Femur (tissue), 1 donor: ENCODE measurements at regions not wholly inside any gene's neighbourhood (a gene's known extent, or its start where the extent isn't known, plus 50 kb on each side); places are given as distances from the start of the nearest gene placed in this dataset.
A peak's percentile ranks its signal among the peaks of the same experiment; 100 is the strongest.
"Not testable (repeated sequence)": the region's sequence is repeated elsewhere in the genome, so short reads cannot be mapped to it uniquely, and the experiment has no call there.

ENCODE experiments used
- DNase-seq: peaks from one replicate; pipeline ENCODE4 v3.0.0-alpha.2; 2017

GRCh38 chr20:40860487-40860902, 168.1 kb upstream of the TOP1 start:
- no peak for DNase-seq

DNA sequence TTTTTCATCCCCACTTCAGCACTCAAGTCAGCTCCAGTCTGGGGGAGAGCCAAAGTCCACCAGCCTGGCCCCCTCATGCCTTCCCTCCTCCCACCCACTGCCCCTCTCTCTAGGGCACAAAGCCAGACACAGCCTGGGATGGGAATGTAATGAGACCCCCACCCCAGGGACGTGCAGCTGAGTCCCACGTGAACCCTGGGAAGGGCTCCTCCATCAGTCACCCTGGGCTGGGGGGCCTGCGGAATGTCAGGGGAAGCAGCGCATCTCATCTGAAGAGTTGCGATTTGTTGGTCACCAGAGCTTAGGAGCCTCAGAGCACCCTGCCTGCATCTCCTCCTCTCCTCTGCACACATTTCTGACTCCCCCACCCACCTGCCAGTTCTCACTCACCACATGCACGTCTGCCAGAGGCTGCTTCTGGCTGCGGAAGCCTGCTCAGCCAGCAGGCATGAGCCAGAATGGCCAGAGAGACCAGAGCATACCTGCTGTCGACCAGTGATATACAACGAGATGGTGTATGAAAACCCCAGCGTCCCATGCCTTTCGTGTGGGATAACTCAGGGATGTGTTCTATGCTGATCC, 167.1 kb upstream of the TOP1 start:
- DNase-seq = no peak

DNA sequence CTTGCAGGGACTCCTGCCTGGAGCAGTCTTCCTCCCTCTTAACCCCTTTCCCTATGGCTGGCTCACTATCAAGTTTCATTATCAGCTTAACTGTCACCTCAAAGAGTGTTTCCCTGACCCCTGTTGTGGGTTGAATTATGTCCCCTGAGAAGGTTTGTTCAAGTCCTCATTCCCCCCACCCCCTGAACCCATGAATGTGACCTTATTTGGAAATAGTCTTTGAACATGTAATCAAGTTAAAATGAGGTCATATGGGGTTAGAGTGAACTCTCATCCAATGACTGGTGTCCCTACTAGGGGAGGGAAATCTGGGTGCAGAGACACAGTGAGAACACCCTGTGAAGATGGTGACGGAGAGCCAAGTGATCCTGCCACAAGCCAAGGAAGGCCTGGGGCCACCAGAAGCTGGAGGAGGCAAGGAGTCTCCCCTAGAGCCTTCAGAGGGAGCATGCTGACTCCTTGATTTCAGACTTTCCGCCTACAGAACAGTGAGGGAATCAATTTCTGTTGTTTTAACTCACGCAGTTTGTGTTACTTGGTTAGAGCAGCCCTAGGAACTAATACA, 165.2 kb upstream of the TOP1 start:
- DNase-seq = no peak

GRCh38 chr20:40864470-40864869, 164.2 kb upstream of the TOP1 start:
- DNase-seq = no peak

DNA sequence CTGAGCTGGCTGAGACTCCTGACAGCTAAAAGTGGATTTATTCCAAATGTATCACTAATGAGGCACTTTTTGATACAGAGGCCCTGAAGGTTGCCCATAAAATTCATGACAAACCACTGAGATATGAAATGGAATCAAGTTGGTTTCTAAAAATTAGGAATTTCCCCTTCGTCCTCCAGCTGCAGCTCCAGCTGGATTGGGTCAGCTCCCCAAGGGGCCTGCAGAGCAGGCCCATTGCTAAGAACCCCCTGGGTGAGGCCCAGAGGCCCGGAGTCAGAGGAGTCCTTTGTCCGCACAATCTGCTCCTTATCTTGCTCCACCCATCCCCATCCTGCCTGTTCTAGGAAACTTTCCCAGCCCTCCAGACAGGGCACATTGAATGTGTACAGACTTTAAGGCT, 163.5 kb upstream of the TOP1 start:
- DNase-seq = no peak

DNA sequence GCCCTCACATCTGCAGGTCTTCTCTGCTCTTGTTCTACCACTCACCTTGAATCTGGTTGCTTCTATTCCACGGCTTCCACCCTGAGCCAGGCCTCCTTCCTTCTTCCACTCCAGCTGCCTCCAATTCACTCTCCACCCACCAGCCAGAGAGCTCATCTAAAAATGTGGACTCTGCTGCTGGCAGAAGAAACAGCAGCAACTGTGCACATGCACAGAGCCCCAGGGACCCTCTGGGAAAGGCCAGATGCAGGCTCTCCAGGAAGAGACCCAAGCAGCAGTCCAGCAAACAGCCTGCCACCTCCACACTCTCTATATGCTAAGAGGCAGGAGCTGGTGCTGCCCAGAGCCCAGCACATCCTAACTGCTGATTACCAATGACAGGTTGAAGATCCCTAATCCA, 162.6 kb upstream of the TOP1 start:
- DNase-seq = peak; percentile 72

DNA sequence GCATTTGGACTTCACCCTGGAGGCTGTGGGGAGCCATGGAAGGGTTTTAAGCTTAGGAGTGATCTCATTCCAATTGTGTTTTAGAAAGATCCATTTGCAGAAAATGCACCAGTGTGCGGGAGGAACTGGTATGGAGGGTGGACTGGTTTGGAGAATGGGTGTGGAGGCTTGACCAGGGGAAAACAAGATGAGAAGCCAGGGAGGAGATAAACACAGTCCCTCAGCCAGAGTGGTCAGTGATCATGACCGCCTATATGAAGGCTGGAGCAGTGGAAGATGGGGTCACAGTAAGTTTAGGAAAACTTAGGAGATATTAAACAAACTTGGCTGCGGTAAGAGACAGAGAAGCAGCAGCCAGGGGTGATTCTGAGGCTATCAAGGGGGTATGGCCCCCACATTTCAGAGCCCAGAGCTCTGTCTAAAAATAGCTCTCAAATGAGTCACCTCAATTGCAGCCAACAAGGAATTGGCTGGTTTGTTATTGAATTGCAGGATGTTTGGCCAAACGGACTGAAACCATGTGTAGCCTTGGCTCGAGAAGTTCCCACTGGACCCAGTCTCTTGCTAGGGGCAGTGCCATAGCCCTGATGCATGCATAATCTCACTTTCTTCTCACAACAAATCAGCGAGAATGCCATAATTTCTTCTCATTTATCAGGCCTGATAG, 159.9 kb upstream of the TOP1 start:
- DNase-seq = peak; percentile 87

DNA sequence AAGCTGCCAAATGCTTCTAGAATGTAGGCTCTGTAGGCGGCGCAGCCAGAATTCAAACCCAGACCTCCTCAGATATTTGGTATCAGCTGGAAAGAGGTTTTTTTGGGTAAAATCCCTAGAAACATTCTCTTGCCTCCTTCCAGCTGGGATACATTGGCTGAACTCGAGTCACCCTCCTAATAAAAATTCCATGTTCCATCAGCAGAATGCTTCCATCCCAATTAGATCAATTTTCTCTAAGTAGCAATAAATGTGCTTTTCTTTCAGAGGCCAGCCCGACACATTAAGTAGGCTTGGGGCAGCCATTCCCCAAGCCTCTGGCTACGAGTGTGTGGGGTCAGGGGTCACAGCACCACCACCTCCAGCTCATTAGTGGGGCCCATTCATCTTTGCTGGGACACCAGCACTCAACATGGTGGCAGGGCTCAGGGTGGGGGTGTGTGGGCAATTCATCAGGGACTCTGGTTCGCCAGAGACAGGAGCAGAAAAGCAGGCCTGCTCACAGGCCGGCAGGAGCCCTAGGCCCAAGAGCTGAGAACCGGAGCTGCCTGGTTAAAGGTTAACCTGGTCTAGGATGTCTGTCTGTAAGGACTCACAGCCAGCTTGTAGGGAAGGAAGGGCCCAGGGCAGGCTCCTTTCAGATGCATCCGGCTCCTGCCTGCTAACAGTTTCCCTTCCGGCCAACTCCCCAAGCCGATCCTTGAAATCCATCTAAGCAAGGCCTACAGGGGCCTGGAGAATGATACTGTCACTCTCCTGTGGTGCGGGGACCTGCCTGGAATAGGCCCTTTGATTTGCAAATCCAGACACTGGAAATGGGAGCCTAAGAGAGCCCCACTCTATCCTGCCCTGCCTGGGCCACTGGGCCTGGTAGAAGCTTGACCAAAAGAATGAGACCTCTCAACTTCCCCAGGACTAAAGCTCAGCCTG, 159.1 kb upstream of the TOP1 start:
- no peak for DNase-seq

DNA sequence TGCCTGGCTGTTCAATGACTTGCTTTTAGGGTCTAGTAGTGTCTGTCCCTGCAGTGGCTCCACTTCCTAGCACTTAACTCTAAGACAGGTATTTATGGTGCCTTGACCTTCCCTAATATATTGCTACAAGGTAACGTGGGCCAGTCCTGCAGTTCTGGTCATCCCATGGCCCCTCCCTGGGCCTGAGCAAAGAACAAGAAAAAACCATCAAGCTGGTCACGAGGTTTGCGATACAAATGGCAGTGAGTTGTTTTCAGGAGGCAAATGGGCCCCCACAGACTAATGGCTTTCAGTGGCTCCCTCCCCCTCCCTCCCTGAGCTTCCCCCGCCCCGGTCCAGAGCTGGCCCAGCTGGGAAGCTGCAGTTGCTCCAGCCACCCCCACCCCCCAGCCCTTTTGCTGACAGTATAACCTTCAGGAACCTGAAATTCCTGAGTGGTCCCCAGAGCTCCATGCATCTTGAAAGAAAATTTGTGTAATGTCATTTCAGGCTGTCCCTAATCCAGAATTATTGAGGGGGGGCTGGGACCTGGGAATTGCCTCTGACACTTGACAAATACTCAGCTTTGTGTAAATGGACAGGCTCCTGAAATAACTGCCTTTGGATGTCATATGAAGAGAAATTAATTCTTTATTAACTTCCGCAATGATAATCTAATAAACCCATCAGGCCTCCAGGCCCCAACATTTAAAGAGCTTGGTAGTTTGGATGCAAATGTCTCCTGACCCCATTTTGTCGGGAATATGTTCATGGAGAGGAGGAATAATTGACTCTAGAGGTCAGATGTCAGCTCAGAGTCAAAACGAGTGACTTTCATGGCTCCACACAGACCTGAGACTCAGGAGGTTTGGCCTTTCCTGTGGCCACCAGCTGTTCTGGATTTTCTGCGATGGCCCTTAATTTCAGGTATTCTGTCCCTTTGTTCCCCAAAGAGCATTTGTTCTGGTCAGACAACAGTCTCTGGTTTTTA, 153.2 kb upstream of the TOP1 start:
- DNase-seq = no peak

GRCh38 chr20:40878099-40878498, 150.5 kb upstream of the TOP1 start:
- DNase-seq = not testable (repeated sequence)

DNA sequence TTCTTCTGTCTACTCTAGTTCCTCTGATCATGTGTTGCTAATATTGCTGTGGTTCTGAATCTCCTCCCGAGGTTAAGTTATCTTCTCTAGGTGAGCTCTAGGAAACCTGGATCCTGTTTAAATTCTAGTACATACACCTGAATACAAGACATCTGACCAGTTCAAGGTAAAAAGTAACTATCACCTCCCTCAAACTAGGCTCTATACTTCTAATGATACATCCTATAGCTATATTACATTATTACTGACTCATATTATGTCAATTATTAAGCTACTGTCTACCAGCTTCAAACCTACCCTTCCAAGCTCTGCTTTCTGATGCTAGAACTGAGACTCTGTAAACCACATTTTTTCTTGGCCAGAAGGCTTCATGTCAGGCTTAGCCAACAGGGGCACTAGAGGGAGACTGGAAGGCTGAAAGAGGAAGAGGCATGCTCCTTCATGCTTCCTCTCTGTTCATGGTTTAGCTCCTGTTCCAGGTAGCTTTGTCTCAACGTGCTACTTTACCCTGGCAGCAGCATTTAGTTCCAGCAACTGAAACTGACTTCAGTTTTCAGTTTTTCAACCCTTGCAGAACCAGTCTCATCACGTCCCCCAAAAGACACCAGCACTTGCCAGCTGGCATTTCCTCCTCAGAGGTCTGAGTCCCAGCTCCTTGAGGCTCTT, 148.4 kb upstream of the TOP1 start:
- DNase-seq = no peak

DNA sequence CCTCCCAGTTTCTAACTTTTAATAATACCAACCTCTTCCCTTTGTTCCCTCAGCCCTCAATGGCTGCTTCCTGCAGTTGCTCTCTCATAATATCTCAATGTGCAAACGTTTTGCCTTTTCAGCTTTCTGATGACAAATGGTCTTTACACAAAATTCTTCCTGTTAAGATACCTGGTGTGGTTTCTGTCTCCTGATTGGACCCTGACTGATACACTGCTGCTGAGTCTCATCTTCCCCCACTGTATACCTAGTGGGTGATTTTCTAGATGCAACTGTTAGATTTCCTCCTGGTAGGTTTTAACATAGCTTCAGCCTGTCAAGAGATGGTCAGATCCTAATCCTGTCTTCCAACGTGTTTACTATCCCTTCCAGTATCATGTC, 147.9 kb upstream of the TOP1 start:
- no peak for DNase-seq

DNA sequence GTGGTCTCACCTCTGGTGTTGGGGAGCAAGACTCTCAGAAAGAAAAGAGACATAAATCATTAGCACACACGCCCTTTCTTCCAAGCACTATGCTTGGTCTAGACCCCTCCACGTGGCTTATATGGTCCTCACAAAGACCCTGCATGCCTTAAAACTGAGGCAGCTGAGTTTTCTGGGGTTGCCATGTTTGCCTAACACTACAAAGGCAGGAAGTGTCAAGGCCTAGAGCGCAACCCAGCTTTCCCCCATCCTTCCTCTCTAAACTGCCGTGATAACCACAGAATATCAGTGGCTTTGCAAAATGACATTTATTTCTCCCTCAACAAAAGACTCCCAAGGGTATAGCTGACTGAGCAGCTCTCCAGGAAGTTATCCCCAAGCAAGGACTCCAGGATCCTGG, 146.5 kb upstream of the TOP1 start:
- no peak for DNase-seq

- DNase-seq = peak; percentile 35
These were observed 145.5 kb upstream of the TOP1 start for GRCh38 chr20:40883097-40883496.

DNA sequence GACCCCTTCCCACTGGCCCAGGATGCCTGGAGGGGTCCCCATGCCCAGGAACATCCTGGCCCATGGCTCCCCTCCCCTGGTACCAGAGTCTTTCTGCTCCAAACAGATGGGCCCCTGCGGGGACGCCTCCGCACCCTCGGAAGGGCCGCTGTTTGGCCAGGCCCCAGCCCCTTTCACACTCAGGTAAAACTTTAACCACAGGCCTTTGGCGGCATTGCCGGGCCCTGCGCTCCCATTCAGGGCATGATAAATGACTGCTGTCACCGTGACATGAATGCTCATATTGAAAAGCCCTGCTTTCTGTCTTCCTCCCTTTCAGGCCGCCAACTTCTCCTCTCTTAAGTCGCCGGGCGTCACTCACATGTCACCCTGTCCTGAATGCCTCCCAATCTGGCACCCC, 141.5 kb upstream of the TOP1 start:
- DNase-seq = no peak

- DNase-seq = not testable (repeated sequence)
These were observed 139.4 kb upstream of the TOP1 start for GRCh38 chr20:40889266-40889665.

- DNase-seq = no peak
These were observed 138.4 kb upstream of the TOP1 start for GRCh38 chr20:40890181-40890580.

- no peak for DNase-seq
These were observed 138.0 kb upstream of the TOP1 start for GRCh38 chr20:40890635-40891034.

- DNase-seq = no peak
These were observed 137.3 kb upstream of the TOP1 start for GRCh38 chr20:40891351-40891750.

GRCh38 chr20:40892642-40893041, 136.0 kb upstream of the TOP1 start:
- no peak for DNase-seq

DNA sequence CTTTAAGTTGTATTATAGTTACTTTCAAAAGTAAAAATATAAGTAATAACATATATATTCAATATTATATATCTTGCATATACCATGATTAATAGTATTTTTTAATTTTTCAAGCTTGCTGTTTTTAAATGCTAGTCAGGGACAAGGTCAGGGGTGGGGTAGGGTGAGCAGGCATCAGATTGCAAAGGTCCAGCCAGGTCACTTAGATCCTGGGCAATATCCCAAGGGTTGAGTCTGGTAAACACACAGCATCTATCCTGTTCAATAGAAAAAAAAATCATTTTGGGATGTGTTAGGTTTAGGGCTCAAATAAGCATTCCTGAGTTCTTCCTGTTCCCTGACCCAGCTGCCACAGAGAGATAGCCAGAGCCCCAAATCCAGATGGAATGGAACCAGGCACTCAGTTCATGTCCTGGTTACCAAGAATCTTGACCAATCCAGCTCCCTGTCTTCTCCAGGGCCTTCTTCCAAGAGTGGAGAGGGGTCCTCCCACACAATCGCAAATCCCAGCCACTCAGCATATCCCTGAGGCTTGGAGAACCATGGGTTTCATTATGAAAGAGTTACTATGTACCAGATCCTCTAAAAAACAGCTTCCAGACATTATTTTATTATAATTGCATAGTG, 134.9 kb upstream of the TOP1 start:
- no peak for DNase-seq
